Body of pancreas (tissue), 4 donors: ENCODE measurements at regions not wholly inside any gene's neighbourhood (a gene's known extent, or its start where the extent isn't known, plus 50 kb on each side); places are given as distances from the start of the nearest gene placed in this dataset.

Source experiments
- CTCF ChIP-seq, 7 experiments: fragments of 450-650 bp in 4 of 7; fragments of 200-600 bp in 3 of 7; sonication (generic) in 3 of 7; IDR thresholded peaks; one replicate each; pipeline ENCODE4 v1.5.1; 2016 to 2019; ENCODE audit warnings: antibody characterized with exemption in 7 of 7
- POLR2A ChIP-seq, 3 donors: fragments of 450-650 bp; IDR thresholded peaks; one replicate each; pipeline ENCODE4 v1.6.1; 2016; ENCODE audit warnings: antibody characterized with exemption in 3 of 3, mild to moderate bottlenecking in 2 of 3

GRCh38 chr3:71917545-71917944, 132.6 kb upstream of the PROK2 start:
- no peak for TF ChIP-seq POLR2A (IDR thresholded peaks at IDR 0.05)
- no peak for TF ChIP-seq CTCF (IDR thresholded peaks at IDR 0.05)
